ENCODE measurements at regions not wholly inside any gene's neighbourhood (a gene's known extent, or its start where the extent isn't known, plus 50 kb on each side); places are given as distances from the start of the nearest gene placed in this dataset.

GRCh38 chr14:85236296-85236695 is 293.6 kb upstream of the FLRT2 start:
- DNase-seq (no peak), ATAC-seq (ENCODE audit: low FRiP score in 2 of 2) (no peak)
- H3K27me3 ChIP-seq = no peaks in the 10 kb centered on the region
- 46 to 86% methylated on average over 1 of the region's 1 CpG for WGBS, 2 donors
- H3K27ac ChIP-seq = no peak overlapping the region
- no peaks in the 10 kb centered on the region for H3K4me1 ChIP-seq
- no peak overlapping the region for H3K4me3 ChIP-seq
- H3K9me3 ChIP-seq = no peaks in the 10 kb centered on the region
- no peaks in the 10 kb centered on the region for H3K36me3 ChIP-seq
- no peak for TF ChIP-seq POLR2AphosphoS5 (IDR thresholded peaks at IDR 0.05)
- TF ChIP-seq EP300 (IDR thresholded peaks at IDR 0.05) = no peak
- no peak for TF ChIP-seq POLR2A (IDR thresholded peaks at IDR 0.05)
- no peak for TF ChIP-seq CTCF (IDR thresholded peaks at IDR 0.05)

- WGBS, 2 donors = 59 to 70% methylated on average over 1 of the region's 1 CpG
- no peaks in the 10 kb centered on the region for H3K9me3 ChIP-seq
- no peak overlapping the region for H3K27ac ChIP-seq
- TF ChIP-seq POLR2AphosphoS5 (IDR thresholded peaks at IDR 0.05) (no peak), POLR2A (IDR thresholded peaks at IDR 0.05) (no peak), EP300 (IDR thresholded peaks at IDR 0.05) (no peak)
- H3K4me3 ChIP-seq = no peak overlapping the region
- H3K4me1 ChIP-seq = no peaks in the 10 kb centered on the region
- no peaks in the 10 kb centered on the region for H3K27me3 ChIP-seq
- DNase-seq (no peak), ATAC-seq (ENCODE audit: low FRiP score in 2 of 2) (no peak)
- H3K36me3 ChIP-seq = no peaks in the 10 kb centered on the region
These were observed 290.2 kb upstream of the FLRT2 start for GRCh38 chr14:85239791-85240190.

GRCh38 chr14:85241022-85241855 is 288.7 kb upstream of the FLRT2 start:
- DNase-seq = no peak
- H3K4me3 ChIP-seq = no peak overlapping the region
- no peaks in the 10 kb centered on the region for H3K9me3 ChIP-seq
- TF ChIP-seq POLR2AphosphoS5 (IDR thresholded peaks at IDR 0.05) (no peak), CTCF (IDR thresholded peaks at IDR 0.05) (no peak), POLR2A (IDR thresholded peaks at IDR 0.05) (no peak), EP300 (IDR thresholded peaks at IDR 0.05) (no peak)
- WGBS, 2 donors = 76 to 82% methylated on average over 14 of the region's 14 CpGs
- H3K4me1 ChIP-seq = no peaks in the 10 kb centered on the region
- no peaks in the 10 kb centered on the region for H3K27me3 ChIP-seq
- peak in 1 of 2 donors; percentile 38 for ATAC-seq (ENCODE audit: low FRiP score in 2 of 2)
- H3K27ac ChIP-seq = no peak overlapping the region
- H3K36me3 ChIP-seq = no peaks in the 10 kb centered on the region

- TF ChIP-seq POLR2AphosphoS5 (IDR thresholded peaks at IDR 0.05) (no peak), POLR2A (IDR thresholded peaks at IDR 0.05) (no peak), EP300 (IDR thresholded peaks at IDR 0.05) (no peak), CTCF (IDR thresholded peaks at IDR 0.05) (no peak)
These were observed 287.3 kb upstream of the FLRT2 start for GRCh38 chr14:85242666-85243065.

GRCh38 chr14:85243321-85243720 is 286.6 kb upstream of the FLRT2 start:
- Histone ChIP-seq H3K27me3 (no peaks in the 10 kb centered on the region), H3K4me1 (no peaks in the 10 kb centered on the region), H3K4me3 (no peak overlapping the region), H3K27ac (no peak overlapping the region), H3K36me3 (no peaks in the 10 kb centered on the region), H3K9me3 (no peaks in the 10 kb centered on the region)
- ATAC-seq (ENCODE audit: low FRiP score in 2 of 2) = no peak
- no peak for DNase-seq
- no peak for TF ChIP-seq CTCF (IDR thresholded peaks at IDR 0.05)
- no peak for TF ChIP-seq EP300 (IDR thresholded peaks at IDR 0.05)
- no peak for TF ChIP-seq POLR2AphosphoS5 (IDR thresholded peaks at IDR 0.05)
- TF ChIP-seq POLR2A (IDR thresholded peaks at IDR 0.05) = no peak
- 79 to 82% methylated on average over 1 of the region's 1 CpG for WGBS, 2 donors

More at GRCh38 chr14:85242666-85243065, 287.3 kb upstream of the FLRT2 start:
- Histone ChIP-seq H3K27me3 (no peaks in the 10 kb centered on the region), H3K4me1 (no peaks in the 10 kb centered on the region), H3K4me3 (no peak overlapping the region), H3K9me3 (no peaks in the 10 kb centered on the region), H3K27ac (no peak overlapping the region), H3K36me3 (no peaks in the 10 kb centered on the region)
- WGBS, 2 donors = 82 to 85% methylated on average over 4 of the region's 4 CpGs
- ATAC-seq (ENCODE audit: low FRiP score in 2 of 2) (no peak), DNase-seq (no peak)

All from upper lobe of left lung (tissue), 6 donors.